OCI-LY7 (cell line): ENCODE measurements at regions not wholly inside any gene's neighbourhood (a gene's known extent, or its start where the extent isn't known, plus 50 kb on each side); places are given as distances from the start of the nearest gene placed in this dataset.
A peak's percentile ranks its signal among the peaks of the same experiment; 100 is the strongest.
"Not testable (repeated sequence)": the region's sequence is repeated elsewhere in the genome, so short reads cannot be mapped to it uniquely, and the experiment has no call there.

ENCODE experiments used
- BruUV-seq: library from RNA; stranded (reverse); fragments of 400-500 nt; replicated peaks from 2 replicates; lab custom pipeline; 2021; lab: Mats Ljungman, UMichigan
- CTCF ChIA-PET: fragments of 300-600 bp; sonication (Branson Sonifier 250); formaldehyde crosslinking; loops from one replicate; lab custom pipeline; 2022; ENCODE audit warnings: antibody characterized with exemption; ENCODE audit not compliant: unreplicated experiment; lab: Charles Lee
- POLR2A ChIA-PET: fragments of 300-600 bp; sonication (Branson Sonifier 250); formaldehyde crosslinking; loops from one replicate; lab custom pipeline; 2022; ENCODE audit warnings: antibody characterized with exemption; lab: Charles Lee
- DNase-seq: peaks from one replicate; pipeline ENCODE4 v3.0.0-alpha.2; 2015; ENCODE audit warnings: low spot score
- H2AFZ ChIP-seq: fragments of 200-600 bp; sonication (generic), shearing (Covaris generic); 2 replicates; pipeline ENCODE4 v1.6.1; 2014; ENCODE audit warnings: mild to moderate bottlenecking, antibody characterized with exemption, low read length, moderate library complexity
- H3K27ac ChIP-seq: fragments of 200-600 bp; sonication (generic); 2 replicates; pipeline ENCODE4 v1.5.1; 2014; ENCODE audit warnings: mixed run types, low read depth, mild to moderate bottlenecking, moderate library complexity, low read length, inconsistent platforms; ENCODE audit not compliant: poor library complexity, severe bottlenecking
- H3K36me3 ChIP-seq: fragments of 200-600 bp; sonication (generic); 2 replicates; pipeline ENCODE4 v1.6.1; 2014; ENCODE audit warnings: mild to moderate bottlenecking, antibody characterized with exemption, low read length, moderate library complexity, mixed read lengths; ENCODE audit not compliant: insufficient read depth
- H3K4me1 ChIP-seq: fragments of 200-600 bp; sonication (generic); 2 replicates; pipeline ENCODE4 v1.5.1; 2014; ENCODE audit warnings: mild to moderate bottlenecking, low read length; ENCODE audit not compliant: insufficient read depth, poor library complexity, severe bottlenecking
- H3K4me2 ChIP-seq: fragments of 200-600 bp; sonication (generic); 2 replicates; pipeline ENCODE4 v1.6.1; 2014; ENCODE audit warnings: mild to moderate bottlenecking, low read length
- H3K4me3 ChIP-seq: fragments of 200-600 bp; sonication (generic); 2 replicates; pipeline ENCODE4 v1.5.1; 2014; ENCODE audit warnings: mild to moderate bottlenecking, low read depth, low read length; ENCODE audit not compliant: poor library complexity, severe bottlenecking
- H3K79me2 ChIP-seq: fragments of 200-600 bp; sonication (generic); 2 replicates; pipeline ENCODE4 v1.6.1; 2016; ENCODE audit warnings: low read depth, mild to moderate bottlenecking, low read length, moderate library complexity, mixed read lengths; ENCODE audit not compliant: insufficient read depth
- H3K9me2 ChIP-seq: fragments of 200-600 bp; sonication (generic); 2 replicates; pipeline ENCODE4 v1.6.1; 2016; ENCODE audit warnings: mild to moderate bottlenecking, low read length, mixed read lengths; ENCODE audit not compliant: insufficient read depth
- H3K9me3 ChIP-seq: fragments of 200-600 bp; sonication (generic); 2 replicates; pipeline ENCODE4 v1.6.1; 2014; ENCODE audit warnings: mild to moderate bottlenecking, mixed run types, low read length, mixed read lengths
- H4K20me1 ChIP-seq: fragments of 200-600 bp; sonication (generic); 2 replicates; pipeline ENCODE4 v1.6.1; 2014; ENCODE audit warnings: mild to moderate bottlenecking, antibody characterized with exemption, low read length, moderate library complexity, mixed read lengths; ENCODE audit not compliant: insufficient read depth
- CTCF ChIP-seq: fragments of 200-600 bp; sonication (generic); conservative IDR thresholded peaks from 2 replicates; pipeline ENCODE4 v1.5.1; 2014; ENCODE audit warnings: mild to moderate bottlenecking, antibody characterized with exemption, low read length, moderate library complexity, mixed read lengths
- EZH2phosphoT487 ChIP-seq: fragments of 200-600 bp; sonication (generic); IDR thresholded peaks from 2 replicates; pipeline ENCODE4 v1.6.1; 2018; ENCODE audit warnings: low read depth, borderline replicate concordance, mild to moderate bottlenecking, mixed run types, antibody characterized with exemption, low read length, moderate library complexity, mixed read lengths
- intact Hi-C: fragments of 100-400 bp; cut with micrococcal nuclease; formaldehyde crosslinking; loops from one replicate; pipeline ENCODE4 v1.10.0; 2022; ENCODE audit not compliant: unreplicated experiment

GRCh38 chr14:106766145-106766544, 1239.8 kb downstream of the TMEM121 start:
- H3K27ac ChIP-seq, result peak overlapping the region; percentile 34
- intact Hi-C loops, result no loop called here
- CTCF ChIA-PET, result no interaction called here
- BruUV-seq, result no TSS peak
- H3K79me2 ChIP-seq, result no peaks in the 10 kb centered on the region
- DNase-seq, result no peak
- no peak overlapping the region for H3K4me3 ChIP-seq
- TF ChIP-seq EZH2phosphoT487, result no peak
- no peak for TF ChIP-seq CTCF
- H4K20me1 ChIP-seq, result no peaks in the 10 kb centered on the region
- no peaks in the 10 kb centered on the region; the same call in 1 of the 2 replicates for H3K36me3 ChIP-seq
- peak overlapping the region; percentile 68 for H3K4me2 ChIP-seq
- POLR2A ChIA-PET, result interaction anchor here (0.7 kb wide), 1 partner anchor 139 kb away, joined by 4 read pairs; no protein-coding TSS in a partner anchor
- H3K4me1 ChIP-seq, result peaks cover 57% of the 10 kb centered on the region
- no peaks in the 10 kb centered on the region for H3K9me3 ChIP-seq
- peak overlapping the region; percentile 62; the same call in 1 of the 2 replicates for H2AFZ ChIP-seq
- no peaks in the 10 kb centered on the region for H3K9me2 ChIP-seq

- Histone ChIP-seq H3K4me1 (peaks cover 60% of the 10 kb centered on the region), H3K27ac (peak overlapping the region; percentile 34)
- not testable (repeated sequence) for BruUV-seq
These were observed 1240.3 kb downstream of the TMEM121 start for GRCh38 chr14:106766551-106767277.

GRCh38 chr14:106768230-106768629, 1241.8 kb downstream of the TMEM121 start:
- H3K4me3 ChIP-seq, H3K79me2 ChIP-seq, CTCF ChIA-PET, H3K9me2 ChIP-seq, POLR2A ChIA-PET, H4K20me1 ChIP-seq, intact Hi-C loops, H3K36me3 ChIP-seq, H2AFZ ChIP-seq, BruUV-seq, DNase-seq, H3K9me3 ChIP-seq, H3K4me2 ChIP-seq: not testable (repeated sequence)
- Histone ChIP-seq H3K27ac (peak overlapping the region; percentile 66), H3K4me1 (peaks cover 70% of the 10 kb centered on the region)

More at GRCh38 chr14:106766551-106767277, 1240.3 kb downstream of the TMEM121 start:
- H3K9me3 ChIP-seq, intact Hi-C loops, H3K4me3 ChIP-seq, H3K36me3 ChIP-seq, H3K79me2 ChIP-seq, CTCF ChIA-PET, H4K20me1 ChIP-seq, H3K9me2 ChIP-seq: not testable (repeated sequence)
- H2AFZ ChIP-seq, result peak overlapping the region; percentile 62; the same call in 1 of the 2 replicates
- POLR2A ChIA-PET, result interaction anchor here (0.7 kb wide), 1 partner anchor 140 kb away, joined by 4 read pairs; no protein-coding TSS in a partner anchor
- H3K4me2 ChIP-seq, result peak overlapping the region; percentile 68
- peak; percentile 75 for TF ChIP-seq CTCF
- DNase-seq, result peak; percentile 90

- Histone ChIP-seq H2AFZ (peak overlapping the region; percentile 6; the same call in 1 of the 2 replicates), H3K4me2 (peak overlapping the region; percentile 28), H3K4me1 (peaks cover 78% of the 10 kb centered on the region), H3K27ac (peak overlapping the region; percentile 66)
- H3K4me3 ChIP-seq, H3K9me3 ChIP-seq, H3K79me2 ChIP-seq, CTCF ChIA-PET, POLR2A ChIA-PET, intact Hi-C loops, H3K9me2 ChIP-seq, BruUV-seq, H3K36me3 ChIP-seq, H4K20me1 ChIP-seq: not testable (repeated sequence)
- peak; percentile 54 for DNase-seq
These were observed 1242.8 kb downstream of the TMEM121 start for GRCh38 chr14:106768972-106769700.
